A549 (cell line): ENCODE measurements at regions not wholly inside any gene's neighbourhood (a gene's known extent, or its start where the extent isn't known, plus 50 kb on each side); places are given as distances from the start of the nearest gene placed in this dataset.

Experiments used
- ATAC-seq, 2 experiments: fragments of 200-7000 bp in 1 of 2; fragments of >200 bp in 1 of 2; cut with Nextera tagmentation in 1 of 2; cut with Tn5 transposase in 1 of 2; 3 replicates each; pipeline versions ENCODE4 v1.8.0 to v1.9.1; 2018 to 2020; ENCODE audit warnings: mild to moderate bottlenecking in 1 of 2, moderate library complexity in 1 of 2
- CTCF ChIA-PET: fragments of 300-600 bp; sonication (Branson Sonifier 250); formaldehyde crosslinking; extraction: SDS; loops from one replicate; lab custom pipeline; 2021; ENCODE audit warnings: antibody characterized with exemption, inconsistent platforms; lab: Yijun Ruan, JAX
- POLR2A ChIA-PET: fragments of 350-600 bp; formaldehyde crosslinking; extraction: SDS; loops from one replicate; lab custom pipeline; 2021; ENCODE audit warnings: antibody characterized with exemption, inconsistent platforms; lab: Yijun Ruan, JAX
- DNase-seq, 2 experiments: peaks; one replicate each; pipeline versions ENCODE4 v3.0.0 to v3.0.0-alpha.2; 2011 to 2016; ENCODE audit warnings: low read depth in 1 of 2, low spot score in 1 of 2
- FAIRE-seq: peaks from 2 replicates; lab custom pipeline; 2011; peaks lifted over from hg19 to GRCh38; lab: Jason Lieb, UNC
- H3K27ac ChIP-seq, 2 experiments: fragments of >200 bp; sonication (Bioruptor Twin); formaldehyde crosslinking; 3 replicates each; pipeline ENCODE4 v1.5.1; 2016 to 2017
- H3K4me1 ChIP-seq: fragments of >200 bp; sonication (Bioruptor Twin); formaldehyde crosslinking; 3 replicates; pipeline ENCODE4 v1.6.1; 2016
- H3K4me2 ChIP-seq: fragments of >200 bp; sonication (Bioruptor Twin); formaldehyde crosslinking; 3 replicates; pipeline ENCODE4 v1.6.1; 2016
- H3K4me3 ChIP-seq: fragments of >200 bp; sonication (Bioruptor Twin); formaldehyde crosslinking; 3 replicates; pipeline ENCODE4 v1.5.1; 2016
- H3K9me3 ChIP-seq: fragments of >200 bp; sonication (Bioruptor Twin); formaldehyde crosslinking; 3 replicates; pipeline ENCODE4 v1.6.1; 2016
- BCL3 ChIP-seq: fragments of >200 bp; sonication (Bioruptor Twin); formaldehyde crosslinking; IDR thresholded peaks from 3 replicates; pipeline ENCODE4 v1.6.1; 2016
- BHLHE40 ChIP-seq: IDR thresholded peaks from 2 replicates; pipeline ENCODE4 v1.6.1; 2012; ENCODE audit warnings: low read depth, low read length, inconsistent platforms
- CEBPB ChIP-seq, 2 experiments: fragments of >200 bp in 1 of 2; sonication (Bioruptor Twin) in 1 of 2; formaldehyde crosslinking in 1 of 2; IDR thresholded peaks; 2 replicates each; pipeline ENCODE4 v1.6.1; 2012 to 2016
- CHD4 ChIP-seq: fragments of 200-600 bp; sonication (generic); IDR thresholded peaks from 2 replicates; pipeline ENCODE4 v1.6.1; 2016; ENCODE audit warnings: antibody characterized with exemption, mild to moderate bottlenecking, borderline replicate concordance
- E2F6 ChIP-seq: IDR thresholded peaks from 2 replicates; pipeline ENCODE4 v1.6.1; 2012; ENCODE audit warnings: low read depth, borderline replicate concordance
- EHF ChIP-seq: fragments of 250-450 bp; sonication (Bioruptor Pico); IDR thresholded peaks from 2 replicates; pipeline ENCODE4 v1.5.0; 2020; ENCODE audit warnings: mild to moderate bottlenecking
- EHMT2 ChIP-seq: fragments of 200-600 bp; sonication (generic); IDR thresholded peaks from 2 replicates; pipeline ENCODE4 v1.6.1; 2016; ENCODE audit warnings: antibody characterized with exemption, low read depth, mild to moderate bottlenecking, moderate library complexity
- ELK1 ChIP-seq: fragments of 150-350 bp; IDR thresholded peaks from 2 replicates; pipeline ENCODE4 v1.6.1; 2014; ENCODE audit warnings: low read depth, mild to moderate bottlenecking, low read length
- ESRRA ChIP-seq: fragments of 150-350 bp; IDR thresholded peaks from 2 replicates; pipeline ENCODE4 v1.6.1; 2014; ENCODE audit warnings: mild to moderate bottlenecking, low read length, borderline replicate concordance
- FOSB ChIP-seq: fragments of 250-450 bp; sonication (Bioruptor Pico); IDR thresholded peaks from 2 replicates; pipeline ENCODE4 v1.5.0; 2020; ENCODE audit warnings: mild to moderate bottlenecking, moderate library complexity
- FOSL2 ChIP-seq, 2 experiments: fragments of 450-650 bp in 1 of 2; fragments of >200 bp in 1 of 2; sonication (Bioruptor Twin) in 1 of 2; formaldehyde crosslinking; IDR thresholded peaks; 2 replicates each; pipeline versions ENCODE4 v1.5.0 to v1.6.1; 2016 to 2020; ENCODE audit warnings: mild to moderate bottlenecking in 1 of 2, moderate library complexity in 1 of 2
- HES2 ChIP-seq: fragments of >200 bp; sonication (Bioruptor Twin); formaldehyde crosslinking; IDR thresholded peaks from 2 replicates; pipeline ENCODE4 v1.6.1; 2016
- HOXB13 ChIP-seq: fragments of 250-450 bp; sonication (Bioruptor Pico); IDR thresholded peaks from 2 replicates; pipeline ENCODE4 v1.5.0; 2020; ENCODE audit warnings: low read depth, mild to moderate bottlenecking, moderate library complexity
- JUNB ChIP-seq: fragments of >200 bp; sonication (Bioruptor Twin); formaldehyde crosslinking; IDR thresholded peaks from 2 replicates; pipeline ENCODE4 v1.6.1; 2016
- KDM5A ChIP-seq: fragments of 200-600 bp; sonication (generic); IDR thresholded peaks from 2 replicates; pipeline ENCODE4 v1.6.1; 2016; ENCODE audit warnings: antibody characterized with exemption, mild to moderate bottlenecking
- NFE2L2 ChIP-seq: fragments of 150-350 bp; conservative IDR thresholded peaks from 2 replicates; pipeline ENCODE4 v1.6.1; 2014; ENCODE audit warnings: low read length
- PBX3 ChIP-seq: IDR thresholded peaks from 2 replicates; pipeline ENCODE4 v1.6.1; 2012
- POLR2A ChIP-seq: IDR thresholded peaks from 2 replicates; pipeline ENCODE4 v1.6.1; 2012; ENCODE audit warnings: mild to moderate bottlenecking, low read length
- RAD21 ChIP-seq, 2 experiments: fragments of >200 bp in 1 of 2; sonication (Bioruptor Twin) in 1 of 2; formaldehyde crosslinking in 1 of 2; IDR thresholded peaks in 1 of 2; conservative IDR thresholded peaks in 1 of 2; 2 replicates in 1 of 2; 3 replicates in 1 of 2; pipeline ENCODE4 v1.6.1; 2012 to 2018; ENCODE audit warnings: inconsistent platforms in 1 of 2
- REST ChIP-seq: fragments of 200-600 bp; sonication (generic); IDR thresholded peaks from 2 replicates; pipeline ENCODE4 v1.6.1; 2016; ENCODE audit warnings: antibody characterized with exemption, mild to moderate bottlenecking, moderate library complexity
- TFCP2L1 ChIP-seq: fragments of 250-450 bp; sonication (Bioruptor Pico); IDR thresholded peaks from 2 replicates; pipeline ENCODE4 v1.5.0; 2021; ENCODE audit warnings: mild to moderate bottlenecking
- TP53 ChIP-seq: fragments of 250-450 bp; sonication (Bioruptor Pico); IDR thresholded peaks from 2 replicates; pipeline ENCODE4 v1.5.0; 2021; ENCODE audit warnings: mild to moderate bottlenecking, moderate library complexity
- USF2 ChIP-seq: fragments of 450-650 bp; IDR thresholded peaks from 2 replicates; pipeline ENCODE4 v1.6.1; 2014; ENCODE audit warnings: antibody characterized with exemption
- WGBS: methylation state at CpG from one replicate; pipeline ENCODE4 v1.1.6; 2017; ENCODE audit errors: missing lambda C conversion rate; 5-methylcytosine and 5-hydroxymethylcytosine counted together

- DNase-seq = no peak
- no peak overlapping the region for H3K4me2 ChIP-seq
- POLR2A ChIA-PET = no interaction called here
- no peaks in the 10 kb centered on the region for H3K4me1 ChIP-seq
- 0% methylated on average over 2 of the region's 2 CpGs for WGBS
- TF ChIP-seq EHMT2 = no peak
- TF ChIP-seq CEBPB (IDR thresholded peaks at IDR 0.05) = no peak
- TF ChIP-seq BCL3 = no peak
- no peak for TF ChIP-seq EHF
- no peak for TF ChIP-seq REST
- no peak for TF ChIP-seq E2F6
- no peak for TF ChIP-seq KDM5A
- TF ChIP-seq HES2 = no peak
- TF ChIP-seq TFCP2L1 (CRISPR knock-in tag) = no peak
- TF ChIP-seq, all 56 proteins: peak for 0
- no peak overlapping the region for H3K27ac ChIP-seq
- H3K9me3 ChIP-seq = no peaks in the 10 kb centered on the region; the same call in 2 of the 3 replicates
- FAIRE-seq = no peak
- no peak overlapping the region for H3K4me3 ChIP-seq
- ATAC-seq = no peak
- CTCF ChIA-PET = no interaction called here
These were observed 1094.7 kb upstream of the DDX18 start for GRCh38 chr2:116719836-116720235.

GRCh38 chr2:116724550-116724949 is 1089.9 kb upstream of the DDX18 start:
- H3K4me1 ChIP-seq = no peaks in the 10 kb centered on the region
- H3K4me3 ChIP-seq = no peak overlapping the region
- H3K27ac ChIP-seq = no peak overlapping the region
- no peaks in the 10 kb centered on the region for H3K9me3 ChIP-seq
- ChIA-PET POLR2A (no interaction called here), CTCF (no interaction called here)
- TF ChIP-seq TFCP2L1 (CRISPR knock-in tag) (no peak), PBX3 (no peak), NFE2L2 (no peak)
- 3% methylated on average over 1 of the region's 1 CpG for WGBS
- no peak for DNase-seq
- no peak for FAIRE-seq
- no peak overlapping the region for H3K4me2 ChIP-seq
- no peak for ATAC-seq

GRCh38 chr2:116732322-116732721 is 1082.2 kb upstream of the DDX18 start:
- 27% methylated on average over 4 of the region's 4 CpGs for WGBS
- POLR2A ChIA-PET = no interaction called here
- TF ChIP-seq BCL3 = no peak
- no peak for TF ChIP-seq TP53
- TF ChIP-seq BHLHE40 = no peak
- TF ChIP-seq CHD4 = no peak
- no peak for TF ChIP-seq USF2
- no peak for TF ChIP-seq ELK1
- no peak for TF ChIP-seq E2F6
- no peak for TF ChIP-seq FOSL2 (IDR thresholded peaks at IDR 0.05)
- no peak for TF ChIP-seq FOSL2 (CRISPR knock-in tag; IDR thresholded peaks at IDR 0.05)
- no peak for TF ChIP-seq CEBPB (IDR thresholded peaks at IDR 0.05)
- no peak for TF ChIP-seq RAD21 (conservative IDR thresholded peaks at IDR 0.05 in 1 of 2, IDR thresholded peaks at IDR 0.05 in 1 of 2)
- no peak for TF ChIP-seq TFCP2L1 (CRISPR knock-in tag)
- TF ChIP-seq HOXB13 (CRISPR knock-in tag) = no peak
- no peak for TF ChIP-seq JUNB
- no peak for TF ChIP-seq FOSB (CRISPR knock-in tag)
- no peak for TF ChIP-seq POLR2A
- TF ChIP-seq ESRRA = no peak

More at GRCh38 chr2:116732322-116732721, 1082.2 kb upstream of the DDX18 start:
- H3K4me1 ChIP-seq = no peaks in the 10 kb centered on the region
- no peak overlapping the region for H3K4me3 ChIP-seq
- H3K4me2 ChIP-seq = no peak overlapping the region
- H3K27ac ChIP-seq = no peak overlapping the region
- FAIRE-seq = no peak
- DNase-seq = no peak
- CTCF ChIA-PET = no interaction called here
- no peaks in the 10 kb centered on the region for H3K9me3 ChIP-seq
- ATAC-seq = no peak
